Stimulated activated CD8-positive, alpha-beta memory T cell treated with anti-CD3 and anti-CD28 coated beads, Interleukin-4, amount 100 ng/mL, for 4 hours (primary cell): ENCODE measurements at regions not wholly inside any gene's neighbourhood (a gene's known extent, or its start where the extent isn't known, plus 50 kb on each side); places are given as distances from the start of the nearest gene placed in this dataset.
A peak's percentile ranks its signal among the peaks of the same experiment; 100 is the strongest.
"Not testable (repeated sequence)": the region's sequence is repeated elsewhere in the genome, so short reads cannot be mapped to it uniquely, and the experiment has no call there.

Experiments used
- DNase-seq, 2 donors: peaks; one replicate each; pipeline ENCODE4 v3.0.0-alpha.2; 2020; ENCODE audit warnings: low read depth in 2 of 2, low spot score in 1 of 2

GRCh38 chr7:3094701-3095445, 51.2 kb upstream of the CARD11 start:
- peak; percentile 12 to 26 for DNase-seq

- DNase-seq = no peak
These were observed 54.1 kb upstream of the CARD11 start for GRCh38 chr7:3097734-3098133.

- DNase-seq = no peak
These were observed 58.5 kb upstream of the CARD11 start for GRCh38 chr7:3102159-3102558.

- DNase-seq = no peak
These were observed 60.1 kb upstream of the CARD11 start for GRCh38 chr7:3103614-3104398.

GRCh38 chr7:3105856-3106255, 62.2 kb upstream of the CARD11 start:
- DNase-seq = no peak

GRCh38 chr7:3106361-3106826, 62.7 kb upstream of the CARD11 start:
- DNase-seq = no peak

- DNase-seq = no peak
These were observed 63.6 kb upstream of the CARD11 start for GRCh38 chr7:3107228-3107763.

GRCh38 chr7:3107889-3108570, 64.4 kb upstream of the CARD11 start:
- DNase-seq = no peak

- DNase-seq = no peak
These were observed 65.7 kb upstream of the CARD11 start for GRCh38 chr7:3109311-3109915.

- DNase-seq = no peak
These were observed 68.9 kb upstream of the CARD11 start for GRCh38 chr7:3112479-3113134.

GRCh38 chr7:3114917-3115316, 71.2 kb upstream of the CARD11 start:
- DNase-seq = no peak

GRCh38 chr7:3117081-3117480, 73.4 kb upstream of the CARD11 start:
- DNase-seq = no peak

GRCh38 chr7:3117488-3118231, 74.0 kb upstream of the CARD11 start:
- DNase-seq = no peak

GRCh38 chr7:3119352-3119927, 75.8 kb upstream of the CARD11 start:
- not testable (repeated sequence) for DNase-seq

GRCh38 chr7:3119963-3120362, 76.3 kb upstream of the CARD11 start:
- no peak for DNase-seq

- no peak for DNase-seq
These were observed 76.8 kb upstream of the CARD11 start for GRCh38 chr7:3120513-3120912.

GRCh38 chr7:3128857-3129490, 85.3 kb upstream of the CARD11 start:
- no peak for DNase-seq

- DNase-seq = no peak
These were observed 90.2 kb upstream of the CARD11 start for GRCh38 chr7:3133811-3134385.

GRCh38 chr7:3134745-3135144, 91.1 kb upstream of the CARD11 start:
- DNase-seq = no peak
